ENCODE measurements at regions not wholly inside any gene's neighbourhood (a gene's known extent, or its start where the extent isn't known, plus 50 kb on each side); places are given as distances from the start of the nearest gene placed in this dataset. TPM values are rescaled to one million over a fixed set of nuclear protein-coding genes. Genes with fewer than 3 reads are reported as not detected.
"Not testable (repeated sequence)": the region's sequence is repeated elsewhere in the genome, so short reads cannot be mapped to it uniquely, and the experiment has no call there.

DNA sequence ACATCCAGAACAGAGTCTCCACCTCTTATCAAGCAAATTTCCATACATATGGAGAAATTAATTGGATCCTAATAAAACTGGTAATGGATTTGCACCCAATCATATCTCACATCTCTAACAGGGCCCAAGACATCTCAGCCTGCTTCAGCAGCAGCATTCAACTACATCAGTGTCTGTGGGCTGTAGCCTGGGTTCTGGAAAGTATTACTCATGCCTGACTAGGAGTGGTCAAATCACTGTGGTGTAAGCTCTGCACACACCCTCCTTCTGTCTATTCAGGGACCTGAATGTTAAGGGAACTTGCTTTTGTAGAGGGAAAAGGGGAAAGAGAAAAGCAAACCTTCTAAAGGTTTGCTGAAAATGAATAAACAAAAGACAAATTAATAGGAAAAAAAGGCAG lies 607.7 kb downstream of the RPIA start:
- H3K27ac Mint-ChIP-seq; DNase-seq (ENCODE audit: extremely low spot score, unreplicated experiment); H3K27me3 Mint-ChIP-seq; H3K4me3 Mint-ChIP-seq; H3K4me1 Mint-ChIP-seq (ENCODE audit: unreplicated experiment); H3K9me3 Mint-ChIP-seq; H3K36me3 Mint-ChIP-seq: not testable (repeated sequence)

DNA sequence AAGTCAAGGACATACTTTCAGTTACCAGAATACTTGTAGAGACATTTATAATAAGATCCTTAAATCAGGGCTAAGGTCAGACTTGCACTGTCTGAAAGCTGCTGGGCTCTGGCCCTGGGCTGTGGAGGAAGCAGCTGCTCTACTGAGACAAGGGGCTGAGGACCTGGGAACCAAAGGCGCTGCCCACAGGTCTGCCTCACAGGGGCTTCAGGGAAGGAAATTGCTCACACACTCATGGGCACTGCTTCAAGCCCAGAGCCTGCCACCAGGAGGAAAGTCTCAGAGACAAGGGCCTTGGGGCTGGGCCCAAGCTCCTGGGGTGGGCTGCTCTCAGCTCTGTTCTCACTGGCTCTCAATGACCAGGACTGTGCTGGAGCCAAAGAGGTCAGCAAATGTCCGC lies 614.1 kb downstream of the RPIA start:
- not testable (repeated sequence) for H3K9me3 Mint-ChIP-seq

GRCh38 chr2:89306869-89307637 lies 615.6 kb downstream of the RPIA start:
- not testable (repeated sequence) for DNase-seq (ENCODE audit: extremely low spot score, unreplicated experiment); H3K4me3 Mint-ChIP-seq; H3K27me3 Mint-ChIP-seq; H3K36me3 Mint-ChIP-seq; H3K9me3 Mint-ChIP-seq; H3K27ac Mint-ChIP-seq; H3K4me1 Mint-ChIP-seq (ENCODE audit: unreplicated experiment)

More for the DNA sequence above, 614.1 kb downstream of the RPIA start:
- not testable (repeated sequence) for DNase-seq (ENCODE audit: extremely low spot score, unreplicated experiment); H3K4me1 Mint-ChIP-seq (ENCODE audit: unreplicated experiment); H3K27me3 Mint-ChIP-seq; H3K27ac Mint-ChIP-seq; H3K36me3 Mint-ChIP-seq; H3K4me3 Mint-ChIP-seq

GRCh38 chr2:89318990-89319389 lies 627.5 kb downstream of the RPIA start:
- not testable (repeated sequence) for H3K9me3 Mint-ChIP-seq; DNase-seq (ENCODE audit: extremely low spot score, unreplicated experiment); H3K27ac Mint-ChIP-seq; H3K4me1 Mint-ChIP-seq (ENCODE audit: unreplicated experiment); H3K36me3 Mint-ChIP-seq; H3K4me3 Mint-ChIP-seq; H3K27me3 Mint-ChIP-seq

DNA sequence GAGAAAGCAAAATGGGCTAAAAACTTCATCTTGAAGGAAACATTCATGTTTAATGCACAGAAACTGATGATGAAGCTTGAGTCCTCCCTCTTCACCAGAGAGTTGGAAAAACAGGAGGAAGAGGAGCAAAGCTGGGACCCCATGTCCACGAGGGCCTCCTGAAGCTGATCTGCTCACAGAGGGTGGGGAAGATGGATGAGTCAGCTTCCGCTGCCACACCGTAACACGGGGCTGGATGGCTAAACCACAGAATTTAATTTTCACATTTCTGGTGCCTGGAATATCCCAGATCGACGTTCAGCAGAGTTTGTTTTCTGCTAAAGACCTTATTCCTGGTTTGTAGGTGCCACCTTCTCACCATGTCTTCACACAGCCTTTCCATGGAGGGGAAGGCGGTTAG lies 634.4 kb downstream of the RPIA start:
- not testable (repeated sequence) for H3K4me3 Mint-ChIP-seq; H3K27me3 Mint-ChIP-seq; H3K9me3 Mint-ChIP-seq; H3K27ac Mint-ChIP-seq; H3K36me3 Mint-ChIP-seq; DNase-seq (ENCODE audit: extremely low spot score, unreplicated experiment); H3K4me1 Mint-ChIP-seq (ENCODE audit: unreplicated experiment)

- not testable (repeated sequence) for H3K36me3 Mint-ChIP-seq
These were observed 635.0 kb downstream of the RPIA start for GRCh38 chr2:89326455-89326854.

DNA sequence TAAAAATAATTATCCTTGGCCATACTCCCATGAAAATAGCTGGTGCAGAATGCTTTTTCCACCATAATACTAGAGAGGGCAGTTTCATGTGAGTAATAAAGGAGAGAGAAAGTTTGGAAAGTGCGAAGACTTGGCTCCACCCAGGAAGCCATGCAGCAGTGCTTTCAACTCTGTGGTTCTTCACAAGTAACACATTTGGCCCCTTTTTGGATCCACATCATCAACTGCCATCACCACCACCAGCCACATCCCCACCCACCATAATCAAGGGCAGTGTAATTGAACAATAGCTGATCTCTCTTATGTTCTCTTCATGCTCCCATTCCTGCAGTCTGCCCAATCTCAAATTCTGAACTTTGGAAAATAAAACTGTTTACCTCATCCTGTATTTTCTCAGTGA lies 637.3 kb downstream of the RPIA start:
- H3K27ac Mint-ChIP-seq; H3K27me3 Mint-ChIP-seq; H3K36me3 Mint-ChIP-seq; H3K4me3 Mint-ChIP-seq; H3K4me1 Mint-ChIP-seq (ENCODE audit: unreplicated experiment); H3K9me3 Mint-ChIP-seq; DNase-seq (ENCODE audit: extremely low spot score, unreplicated experiment): not testable (repeated sequence)

More at GRCh38 chr2:89326455-89326854, 635.0 kb downstream of the RPIA start:
- H3K4me1 Mint-ChIP-seq (ENCODE audit: unreplicated experiment); H3K4me3 Mint-ChIP-seq; DNase-seq (ENCODE audit: extremely low spot score, unreplicated experiment); H3K27ac Mint-ChIP-seq; H3K27me3 Mint-ChIP-seq; H3K9me3 Mint-ChIP-seq: not testable (repeated sequence)

Small RNA genes lying in the stretch of these regions (microRNA-seq; reads per million reads assigned to microRNA genes)
- not detected for gene MIR4436A

Measured in type B pancreatic cell (in vitro differentiated cells).